GM12872 (cell line): ENCODE measurements at regions not wholly inside any gene's neighbourhood (a gene's known extent, or its start where the extent isn't known, plus 50 kb on each side); places are given as distances from the start of the nearest gene placed in this dataset.

Source experiments
- CTCF ChIP-seq: IDR thresholded peaks from 3 replicates; pipeline ENCODE4 v1.5.1; 2011; ENCODE audit warnings: low read depth, mild to moderate bottlenecking, low read length, moderate library complexity; ENCODE audit not compliant: insufficient read depth

GRCh38 chr3:162765524-162765923 is 1268.9 kb downstream of the OTOL1 start:
- TF ChIP-seq CTCF, result no peak

- TF ChIP-seq CTCF, result no peak
Observed at GRCh38 chr3:162769564-162769963, 1273.0 kb downstream of the OTOL1 start.

- TF ChIP-seq CTCF, result no peak
Observed at GRCh38 chr3:162770551-162770950, 1273.9 kb downstream of the OTOL1 start.

- no peak for TF ChIP-seq CTCF
Observed at GRCh38 chr3:162774613-162775100, 1278.0 kb downstream of the OTOL1 start.

GRCh38 chr3:162776148-162776547 is 1279.5 kb downstream of the OTOL1 start:
- TF ChIP-seq CTCF, result no peak

GRCh38 chr3:162777118-162777517 is 1280.5 kb downstream of the OTOL1 start:
- no peak for TF ChIP-seq CTCF

- TF ChIP-seq CTCF, result no peak
Observed at GRCh38 chr3:162780313-162780712, 1283.7 kb downstream of the OTOL1 start.

- TF ChIP-seq CTCF, result no peak
Observed at GRCh38 chr3:162799910-162800309, 1303.3 kb downstream of the OTOL1 start.
